HEK293T (cell line): ENCODE measurements at regions not wholly inside any gene's neighbourhood (a gene's known extent, or its start where the extent isn't known, plus 50 kb on each side); places are given as distances from the start of the nearest gene placed in this dataset.

Experiments
- CTCF ChIA-PET: fragments of 350-600 bp; formaldehyde crosslinking; extraction: SDS; loops from one replicate; lab custom pipeline; 2021; ENCODE audit warnings: antibody characterized with exemption, inconsistent platforms; lab: Yijun Ruan, JAX
- POLR2A ChIA-PET: fragments of 350-600 bp; formaldehyde crosslinking; extraction: SDS; loops from one replicate; lab custom pipeline; 2020; ENCODE audit warnings: antibody characterized with exemption, inconsistent platforms; lab: Yijun Ruan, JAX
- DNase-seq: peaks from one replicate; pipeline ENCODE4 v3.0.0; 2012; ENCODE audit warnings: mixed read lengths; ENCODE audit errors: extremely low spot score
- ARNT ChIP-seq: fragments of 450-650 bp; IDR thresholded peaks from 2 replicates; pipeline ENCODE4 v1.6.1; 2017; ENCODE audit warnings: mild to moderate bottlenecking
- BHLHE40 ChIP-seq: fragments of 450-650 bp; IDR thresholded peaks from 2 replicates; pipeline ENCODE4 v1.6.1; 2016; ENCODE audit warnings: mild to moderate bottlenecking, moderate library complexity, borderline replicate concordance
- CTBP1 ChIP-seq: fragments of 450-650 bp; IDR thresholded peaks from 2 replicates; pipeline ENCODE4 v1.6.1; 2016; ENCODE audit warnings: borderline replicate concordance
- ELF4 ChIP-seq: fragments of 450-650 bp; IDR thresholded peaks from 2 replicates; pipeline ENCODE4 v1.6.1; 2017; ENCODE audit warnings: antibody characterized with exemption
- FOXA1 ChIP-seq: fragments of 450-650 bp; IDR thresholded peaks from 2 replicates; pipeline ENCODE4 v1.6.1; 2016; ENCODE audit warnings: mild to moderate bottlenecking
- FOXK2 ChIP-seq: fragments of 450-650 bp; IDR thresholded peaks from 2 replicates; pipeline ENCODE4 v1.6.1; 2016; ENCODE audit warnings: mild to moderate bottlenecking
- FOXM1 ChIP-seq: fragments of 450-650 bp; IDR thresholded peaks from 2 replicates; pipeline ENCODE4 v1.6.1; 2017; ENCODE audit warnings: mild to moderate bottlenecking, borderline replicate concordance
- HDGF ChIP-seq: fragments of 450-650 bp; IDR thresholded peaks from 2 replicates; pipeline ENCODE4 v1.6.1; 2017; ENCODE audit warnings: antibody characterized with exemption, borderline replicate concordance
- L3MBTL2 ChIP-seq: fragments of 450-650 bp; conservative IDR thresholded peaks from 2 replicates; pipeline ENCODE4 v1.6.1; 2016; ENCODE audit warnings: mild to moderate bottlenecking
- LEF1 ChIP-seq: fragments of 450-650 bp; IDR thresholded peaks from 2 replicates; pipeline ENCODE4 v1.6.1; 2017; ENCODE audit warnings: mild to moderate bottlenecking, borderline replicate concordance
- NFRKB ChIP-seq: fragments of 450-650 bp; IDR thresholded peaks from 2 replicates; pipeline ENCODE4 v1.6.1; 2016; ENCODE audit warnings: mild to moderate bottlenecking, moderate library complexity
- PKNOX1 ChIP-seq: fragments of 450-650 bp; IDR thresholded peaks from 2 replicates; pipeline ENCODE4 v1.6.1; 2016
- SP1 ChIP-seq: fragments of 450-650 bp; IDR thresholded peaks from 2 replicates; pipeline ENCODE4 v1.6.1; 2017
- SUZ12 ChIP-seq: fragments of 450-650 bp; IDR thresholded peaks from 2 replicates; pipeline ENCODE4 v1.6.1; 2016; ENCODE audit warnings: mild to moderate bottlenecking
- TARDBP ChIP-seq: fragments of 450-650 bp; IDR thresholded peaks from 2 replicates; pipeline ENCODE4 v1.6.1; 2016
- ZNF384 ChIP-seq: fragments of 450-650 bp; IDR thresholded peaks from 2 replicates; pipeline ENCODE4 v1.6.1; 2016

GRCh38 chr1:189192741-189193520 is 1284.7 kb downstream of the BRINP3 start:
- ChIA-PET CTCF (no interaction called here), POLR2A (no interaction called here)
- TF ChIP-seq LEF1 = no peak
- no peak for TF ChIP-seq FOXA1
- TF ChIP-seq ARNT = no peak
- TF ChIP-seq SP1 = no peak
- TF ChIP-seq L3MBTL2 = no peak
- no peak for TF ChIP-seq FOXK2
- no peak for TF ChIP-seq PKNOX1
- DNase-seq = no peak

- no peak for TF ChIP-seq ELF4
- TF ChIP-seq SP1 = no peak
- no peak for TF ChIP-seq FOXA1
- TF ChIP-seq FOXM1 = no peak
- no peak for TF ChIP-seq SUZ12
- no peak for TF ChIP-seq LEF1
- no peak for DNase-seq
- CTCF ChIA-PET = no interaction called here
- POLR2A ChIA-PET = no interaction called here
Observed at GRCh38 chr1:189205863-189206262, 1271.8 kb downstream of the BRINP3 start.

- ChIA-PET CTCF (no interaction called here), POLR2A (no interaction called here)
- DNase-seq = no peak
- TF ChIP-seq PKNOX1 (no peak), NFRKB (no peak), ZNF384 (no peak), TARDBP (no peak), FOXM1 (no peak), FOXA1 (no peak), CTBP1 (no peak), L3MBTL2 (no peak), BHLHE40 (no peak), HDGF (no peak), SUZ12 (no peak), LEF1 (no peak), ARNT (no peak), ELF4 (no peak), SP1 (no peak), FOXK2 (no peak)
Observed at GRCh38 chr1:189206617-189207016, 1271.0 kb downstream of the BRINP3 start.

- ChIA-PET POLR2A (no interaction called here), CTCF (no interaction called here)
- no peak for DNase-seq
- TF ChIP-seq BHLHE40 = no peak
- TF ChIP-seq FOXA1 = no peak
- TF ChIP-seq ARNT = no peak
- TF ChIP-seq ELF4 = no peak
- TF ChIP-seq FOXK2 = no peak
- TF ChIP-seq L3MBTL2 = no peak
- TF ChIP-seq ZNF384 = no peak
- no peak for TF ChIP-seq TARDBP
- no peak for TF ChIP-seq SP1
- no peak for TF ChIP-seq HDGF
- TF ChIP-seq SUZ12 = no peak
- no peak for TF ChIP-seq PKNOX1
- no peak for TF ChIP-seq CTBP1
- no peak for TF ChIP-seq NFRKB
- no peak for TF ChIP-seq LEF1
Observed at GRCh38 chr1:189211742-189212141, 1265.9 kb downstream of the BRINP3 start.

- DNase-seq = no peak
- ChIA-PET CTCF (no interaction called here), POLR2A (no interaction called here)
- no peak for TF ChIP-seq HDGF
- TF ChIP-seq LEF1 = no peak
- TF ChIP-seq SUZ12 = no peak
- no peak for TF ChIP-seq NFRKB
- TF ChIP-seq L3MBTL2 = no peak
- TF ChIP-seq FOXA1 = no peak
- TF ChIP-seq SP1 = no peak
- TF ChIP-seq FOXK2 = no peak
- no peak for TF ChIP-seq FOXM1
- TF ChIP-seq ZNF384 = no peak
- no peak for TF ChIP-seq TARDBP
- no peak for TF ChIP-seq PKNOX1
- no peak for TF ChIP-seq CTBP1
- TF ChIP-seq BHLHE40 = no peak
- no peak for TF ChIP-seq ARNT
Observed at GRCh38 chr1:189212606-189213005, 1265.1 kb downstream of the BRINP3 start.

GRCh38 chr1:189216886-189217285 is 1260.8 kb downstream of the BRINP3 start:
- no peak for DNase-seq
- TF ChIP-seq ELF4 (no peak), TARDBP (no peak), FOXM1 (no peak), FOXA1 (no peak), L3MBTL2 (no peak), CTBP1 (no peak), SUZ12 (no peak), SP1 (no peak), ARNT (no peak), LEF1 (no peak), ZNF384 (no peak), PKNOX1 (no peak), HDGF (no peak), NFRKB (no peak), FOXK2 (no peak), BHLHE40 (no peak)
- ChIA-PET POLR2A (no interaction called here), CTCF (no interaction called here)
